HepG2 (cell line): ENCODE measurements at regions not wholly inside any gene's neighbourhood (a gene's known extent, or its start where the extent isn't known, plus 50 kb on each side); places are given as distances from the start of the nearest gene placed in this dataset.

Experiments used
- CBX5 ChIP-seq: sonication (generic); formaldehyde crosslinking; IDR thresholded peaks from 2 replicates; pipeline ENCODE4 v1.4.0; 2020; ENCODE audit warnings: missing genetic modification reagents, borderline replicate concordance
- CTCF ChIP-seq: sonication (generic); formaldehyde crosslinking; IDR thresholded peaks from 2 replicates; pipeline ENCODE4 v1.5.0; 2020; ENCODE audit warnings: mild to moderate bottlenecking, missing genetic modification reagents, moderate library complexity
- HBP1 ChIP-seq: IDR thresholded peaks from 2 replicates; pipeline ENCODE4 v1.6.1; 2016; ENCODE audit warnings: low read depth, control low read depth
- ISL2 ChIP-seq: sonication (generic); formaldehyde crosslinking; IDR thresholded peaks from 2 replicates; pipeline ENCODE4 v1.5.0; 2020; ENCODE audit warnings: missing genetic modification reagents
- MEIS1 ChIP-seq: sonication (generic); formaldehyde crosslinking; IDR thresholded peaks from 2 replicates; pipeline ENCODE4 v1.9.0; 2021; ENCODE audit warnings: mild to moderate bottlenecking, missing genetic modification reagents, moderate library complexity, borderline replicate concordance
- PHB2 ChIP-seq: fragments of 450-650 bp; IDR thresholded peaks from 2 replicates; pipeline ENCODE4 v1.6.1; 2018; ENCODE audit not compliant: partially characterized antibody
- POLR2A ChIP-seq, 2 experiments: IDR thresholded peaks; 2 replicates each; pipeline ENCODE4 v1.6.1; 2011; ENCODE audit warnings: low read depth in 2 of 2, low read length in 2 of 2, mild to moderate bottlenecking in 1 of 2, moderate library complexity in 1 of 2; ENCODE audit not compliant: insufficient read depth in 1 of 2
- RORA ChIP-seq: sonication (generic); formaldehyde crosslinking; IDR thresholded peaks from 2 replicates; pipeline ENCODE4 v1.5.0; 2020; ENCODE audit warnings: mild to moderate bottlenecking, missing genetic modification reagents, moderate library complexity
- SOX5 ChIP-seq: IDR thresholded peaks from 2 replicates; pipeline ENCODE4 v1.6.1; 2016; ENCODE audit warnings: borderline replicate concordance
- ZNF207 ChIP-seq: fragments of 450-650 bp; IDR thresholded peaks from 2 replicates; pipeline ENCODE4 v1.6.1; 2016; ENCODE audit warnings: antibody characterized with exemption, borderline replicate concordance
- ZNF256 ChIP-seq: sonication (generic); formaldehyde crosslinking; conservative IDR thresholded peaks from 2 replicates; pipeline ENCODE4 v1.4.0; 2020; ENCODE audit warnings: missing genetic modification reagents
- ZNF614 ChIP-seq: IDR thresholded peaks from 2 replicates; pipeline ENCODE4 v1.6.1; 2018; ENCODE audit warnings: missing biosample characterization, missing genetic modification reagents, inconsistent platforms, borderline replicate concordance

- TF ChIP-seq CTCF (CRISPR knock-in tag) (no peak), ISL2 (CRISPR knock-in tag) (no peak), RORA (CRISPR knock-in tag) (no peak), ZNF256 (no peak), HBP1 (no peak), POLR2A (IDR thresholded peaks at IDR 0.05; ENCODE audit: insufficient read depth in 1 of 2, low read depth in 2 of 2, low read length in 2 of 2) (no peak), ZNF207 (no peak), SOX5 (CRISPR knock-in tag) (no peak), CBX5 (CRISPR knock-in tag) (no peak), ZNF614 (CRISPR knock-in tag) (no peak), PHB2 (no peak), MEIS1 (CRISPR knock-in tag) (no peak)
Measured at GRCh38 chr6:8191629-8192028, 89.3 kb upstream of the EEF1E1 start.
